ENCODE measurements at regions not wholly inside any gene's neighbourhood (a gene's known extent, or its start where the extent isn't known, plus 50 kb on each side); places are given as distances from the start of the nearest gene placed in this dataset.

DNA sequence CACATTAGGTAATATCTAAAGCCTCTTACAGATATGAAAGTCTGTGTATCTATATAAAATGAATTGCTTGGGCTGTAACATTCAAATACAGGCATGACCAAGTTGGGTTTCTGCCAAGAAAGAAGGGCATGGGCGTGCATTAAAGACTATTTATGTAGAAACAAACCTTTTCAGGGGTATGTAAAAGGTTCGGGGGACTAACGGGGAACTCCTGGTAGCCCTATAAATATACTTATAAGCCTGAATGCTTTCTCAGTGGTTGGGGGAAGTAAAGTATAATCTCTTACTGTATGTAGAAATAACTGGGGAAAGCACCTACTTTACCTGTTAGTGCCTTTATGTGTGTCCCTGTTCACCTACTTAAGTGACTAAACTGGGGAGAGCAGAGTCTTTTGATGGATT is 154.5 kb upstream of the TBL1XR1 start:
- no peak for FAIRE-seq
- Histone ChIP-seq H2AFZ (ENCODE audit: low read depth, low read length) (no peak overlapping the region), H3K9ac (replicated peaks; ENCODE audit: extremely low read depth, insufficient read depth, low read length) (no peak overlapping the region), H3K27me3 (ENCODE audit: control insufficient read depth in 2 of 2, insufficient read depth in 2 of 2, low read length in 2 of 2) (no peaks in the 10 kb centered on the region), H3K27ac (ENCODE audit: insufficient read depth, low read depth, low read length) (no peak overlapping the region), H3K79me2 (ENCODE audit: control insufficient read depth, insufficient read depth, low read length) (no peaks in the 10 kb centered on the region), H3K4me1 (ENCODE audit: control insufficient read depth, extremely low read depth, insufficient read depth, low read length) (peaks cover 19% of the 10 kb centered on the region), H3K4me3 (replicated peaks in 1 of 3; ENCODE audit: insufficient read depth in 1 of 3, low read depth in 1 of 3, low read length in 3 of 3) (no peak overlapping the region), H3K4me2 (ENCODE audit: insufficient read depth, low read length) (no peak overlapping the region), H3K9me3 (replicated peaks; ENCODE audit: control insufficient read depth, insufficient read depth, low read length) (no peaks in the 10 kb centered on the region), H3K9me1 (replicated peaks; ENCODE audit: control insufficient read depth, extremely low read depth, insufficient read depth, low read length) (no peaks in the 10 kb centered on the region), H3K36me3 (ENCODE audit: control insufficient read depth in 2 of 2, extremely low read depth in 1 of 2, insufficient read depth in 2 of 2, low read length in 2 of 2) (no peaks in the 10 kb centered on the region), H4K20me1 (replicated peaks; ENCODE audit: control insufficient read depth, extremely low read depth, insufficient read depth, low read length) (no peaks in the 10 kb centered on the region)
- intact Hi-C loops (cut with micrococcal nuclease) (loop anchor here (10.0 kb wide), 1 partner anchor 837 kb away; no protein-coding TSS in a partner anchor), dilution Hi-C loops (cut with MboI; ENCODE audit: extremely low pct_ligation_motif_present, low sequenced_read_pairs) (no loop called here)
- ChIA-PET CTCF (no interaction called here), POLR2A (no interaction called here)
- DNase-seq (ENCODE audit: low read depth, low spot score), result no peak
- TF ChIP-seq EZH2 (IDR thresholded peaks at IDR 0.05; ENCODE audit: borderline replicate concordance, low read depth, low read length, severe bottlenecking) (no peak), CTCF (IDR thresholded peaks at IDR 0.05; ENCODE audit: extremely low read depth in 1 of 2, insufficient read depth in 1 of 2, low read depth in 1 of 2, low read length in 2 of 2) (no peak), MYC (IDR thresholded peaks at IDR 0.05; ENCODE audit: low read depth, low read length) (no peak), FOS (IDR thresholded peaks at IDR 0.05; ENCODE audit: borderline replicate concordance, insufficient read depth, low read length) (no peak), JUN (IDR thresholded peaks at IDR 0.05; ENCODE audit: borderline replicate concordance, insufficient read depth, insufficient read length, low read depth) (no peak), POLR2AphosphoS5 (IDR thresholded peaks at IDR 0.05; ENCODE audit: insufficient read depth, low read depth, low read length) (no peak), POLR2A (IDR thresholded peaks at IDR 0.05; ENCODE audit: low read depth, low read length) (no peak), GATA2 (IDR thresholded peaks at IDR 0.05; ENCODE audit: insufficient read depth, insufficient read length, low read depth, low read length) (no peak)
- TF ChIP-seq, protein P1, sequence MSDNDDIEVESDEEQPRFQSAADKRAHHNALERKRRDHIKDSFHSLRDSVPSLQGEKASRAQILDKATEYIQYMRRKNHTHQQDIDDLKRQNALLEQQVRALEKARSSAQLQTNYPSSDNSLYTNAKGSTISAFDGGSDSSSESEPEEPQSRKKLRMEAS (IDR thresholded peaks at IDR 0.05; ENCODE audit: insufficient read depth, insufficient read length), result no peak
- no TSS peak for BruUV-seq (replicated peaks)
